C4-2B (cell line): ENCODE measurements at regions not wholly inside any gene's neighbourhood (a gene's known extent, or its start where the extent isn't known, plus 50 kb on each side); places are given as distances from the start of the nearest gene placed in this dataset.

Source experiments
- ZFX ChIP-seq: fragments of 450-650 bp; IDR thresholded peaks from 2 replicates; pipeline ENCODE4 v1.6.1; 2017
- TF ChIP-seq, protein P1 (sequence below): fragments of 450-650 bp; conservative IDR thresholded peaks from 2 replicates; pipeline ENCODE4 v1.5.1; 2017; ENCODE audit warnings: mild to moderate bottlenecking

- TF ChIP-seq, protein P1, sequence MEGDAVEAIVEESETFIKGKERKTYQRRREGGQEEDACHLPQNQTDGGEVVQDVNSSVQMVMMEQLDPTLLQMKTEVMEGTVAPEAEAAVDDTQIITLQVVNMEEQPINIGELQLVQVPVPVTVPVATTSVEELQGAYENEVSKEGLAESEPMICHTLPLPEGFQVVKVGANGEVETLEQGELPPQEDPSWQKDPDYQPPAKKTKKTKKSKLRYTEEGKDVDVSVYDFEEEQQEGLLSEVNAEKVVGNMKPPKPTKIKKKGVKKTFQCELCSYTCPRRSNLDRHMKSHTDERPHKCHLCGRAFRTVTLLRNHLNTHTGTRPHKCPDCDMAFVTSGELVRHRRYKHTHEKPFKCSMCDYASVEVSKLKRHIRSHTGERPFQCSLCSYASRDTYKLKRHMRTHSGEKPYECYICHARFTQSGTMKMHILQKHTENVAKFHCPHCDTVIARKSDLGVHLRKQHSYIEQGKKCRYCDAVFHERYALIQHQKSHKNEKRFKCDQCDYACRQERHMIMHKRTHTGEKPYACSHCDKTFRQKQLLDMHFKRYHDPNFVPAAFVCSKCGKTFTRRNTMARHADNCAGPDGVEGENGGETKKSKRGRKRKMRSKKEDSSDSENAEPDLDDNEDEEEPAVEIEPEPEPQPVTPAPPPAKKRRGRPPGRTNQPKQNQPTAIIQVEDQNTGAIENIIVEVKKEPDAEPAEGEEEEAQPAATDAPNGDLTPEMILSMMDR, result no peak
- TF ChIP-seq ZFX, result no peak
Measured at GRCh38 chr20:11849976-11850670, 67.6 kb upstream of the BTBD3 start.
